IPS-20b (cell line): ENCODE measurements at regions not wholly inside any gene's neighbourhood (a gene's known extent, or its start where the extent isn't known, plus 50 kb on each side); places are given as distances from the start of the nearest gene placed in this dataset.

Experiments used
- H3K27ac ChIP-seq: one replicate; pipeline ENCODE4 v1.5.1; 2013; ENCODE audit warnings: low read length
- H3K27me3 ChIP-seq: 2 replicates; pipeline ENCODE4 v1.6.1; 2013; ENCODE audit warnings: mild to moderate bottlenecking, low read length, inconsistent platforms; ENCODE audit not compliant: insufficient read depth
- H3K36me3 ChIP-seq: 2 replicates; pipeline ENCODE4 v1.6.1; 2013; ENCODE audit warnings: low read depth, mild to moderate bottlenecking, inconsistent platforms, low read length, moderate library complexity; ENCODE audit not compliant: insufficient read depth
- H3K4me1 ChIP-seq: 2 replicates; pipeline ENCODE4 v1.6.1; 2013; ENCODE audit warnings: mild to moderate bottlenecking, control low read depth, inconsistent platforms, low read length, moderate library complexity; ENCODE audit not compliant: insufficient read depth
- H3K4me3 ChIP-seq: 2 replicates; pipeline ENCODE4 v1.5.1; 2013; ENCODE audit warnings: mild to moderate bottlenecking, low read length, inconsistent platforms
- H3K9ac ChIP-seq: 2 replicates; pipeline ENCODE4 v1.6.1; 2013; ENCODE audit warnings: low read depth, mild to moderate bottlenecking, inconsistent platforms, low read length, moderate library complexity
- H3K9me3 ChIP-seq: 2 replicates; pipeline ENCODE4 v1.6.1; 2013; ENCODE audit warnings: mild to moderate bottlenecking, low read depth, low read length, inconsistent platforms; ENCODE audit not compliant: insufficient read depth

GRCh38 chr2:41771710-41772109, 276.1 kb upstream of the PKDCC start:
- H3K9me3 ChIP-seq, result peaks cover 7% of the 10 kb centered on the region; the same call in 1 of the 2 replicates
- H3K27me3 ChIP-seq, result no peaks in the 10 kb centered on the region
- H3K4me1 ChIP-seq, result peaks cover 8% of the 10 kb centered on the region
- no peak overlapping the region for H3K9ac ChIP-seq
- H3K4me3 ChIP-seq, result no peak overlapping the region
- no peaks in the 10 kb centered on the region for H3K36me3 ChIP-seq
- no peak overlapping the region for H3K27ac ChIP-seq

- no peaks in the 10 kb centered on the region for H3K27me3 ChIP-seq
- H3K9me3 ChIP-seq, result peaks cover 7% of the 10 kb centered on the region; the same call in 1 of the 2 replicates
- no peak overlapping the region for H3K4me3 ChIP-seq
- H3K4me1 ChIP-seq, result peaks cover 8% of the 10 kb centered on the region
- no peaks in the 10 kb centered on the region for H3K36me3 ChIP-seq
- H3K9ac ChIP-seq, result no peak overlapping the region
- H3K27ac ChIP-seq, result no peak overlapping the region
Observed at GRCh38 chr2:41772697-41773096, 275.1 kb upstream of the PKDCC start.

- no peak overlapping the region for H3K27ac ChIP-seq
- H3K9me3 ChIP-seq, result peaks cover 7% of the 10 kb centered on the region; the same call in 1 of the 2 replicates
- H3K4me1 ChIP-seq, result peaks cover 8% of the 10 kb centered on the region
- no peak overlapping the region for H3K9ac ChIP-seq
- no peaks in the 10 kb centered on the region for H3K27me3 ChIP-seq
- no peaks in the 10 kb centered on the region for H3K36me3 ChIP-seq
- H3K4me3 ChIP-seq, result no peak overlapping the region
Observed at GRCh38 chr2:41774011-41774605, 273.7 kb upstream of the PKDCC start.

GRCh38 chr2:41775366-41776025, 272.3 kb upstream of the PKDCC start:
- Histone ChIP-seq H3K27me3 (no peaks in the 10 kb centered on the region), H3K9me3 (peaks cover 7% of the 10 kb centered on the region; the same call in 1 of the 2 replicates), H3K27ac (no peak overlapping the region), H3K4me1 (peaks cover 13% of the 10 kb centered on the region), H3K4me3 (no peak overlapping the region), H3K9ac (no peak overlapping the region), H3K36me3 (no peaks in the 10 kb centered on the region)

GRCh38 chr2:41779888-41780287, 267.9 kb upstream of the PKDCC start:
- H3K9ac ChIP-seq, result no peak overlapping the region
- H3K4me3 ChIP-seq, result no peak overlapping the region
- H3K4me1 ChIP-seq, result peaks cover 5% of the 10 kb centered on the region; the same call in 1 of the 2 replicates
- H3K27ac ChIP-seq, result no peak overlapping the region
- no peaks in the 10 kb centered on the region for H3K36me3 ChIP-seq
- H3K27me3 ChIP-seq, result no peaks in the 10 kb centered on the region
- peaks cover 7% of the 10 kb centered on the region; the same call in 1 of the 2 replicates for H3K9me3 ChIP-seq

- no peak overlapping the region for H3K4me3 ChIP-seq
- H3K36me3 ChIP-seq, result no peaks in the 10 kb centered on the region
- no peaks in the 10 kb centered on the region for H3K9me3 ChIP-seq
- no peak overlapping the region for H3K9ac ChIP-seq
- H3K4me1 ChIP-seq, result peaks cover 5% of the 10 kb centered on the region; the same call in 1 of the 2 replicates
- H3K27me3 ChIP-seq, result no peaks in the 10 kb centered on the region
- H3K27ac ChIP-seq, result no peak overlapping the region
Observed at GRCh38 chr2:41782306-41783158, 265.3 kb upstream of the PKDCC start.

GRCh38 chr2:41784496-41784895, 263.3 kb upstream of the PKDCC start:
- peaks cover 3% of the 10 kb centered on the region; the same call in 1 of the 2 replicates for H3K4me1 ChIP-seq
- H3K27me3 ChIP-seq, result no peaks in the 10 kb centered on the region
- H3K4me3 ChIP-seq, result no peak overlapping the region
- no peaks in the 10 kb centered on the region for H3K36me3 ChIP-seq
- H3K27ac ChIP-seq, result no peak overlapping the region
- no peak overlapping the region for H3K9ac ChIP-seq
- H3K9me3 ChIP-seq, result no peaks in the 10 kb centered on the region

- no peak overlapping the region for H3K27ac ChIP-seq
- H3K27me3 ChIP-seq, result no peaks in the 10 kb centered on the region
- H3K4me3 ChIP-seq, result no peak overlapping the region
- no peaks in the 10 kb centered on the region for H3K4me1 ChIP-seq
- H3K9ac ChIP-seq, result no peak overlapping the region
- no peaks in the 10 kb centered on the region for H3K36me3 ChIP-seq
- no peaks in the 10 kb centered on the region for H3K9me3 ChIP-seq
Observed at GRCh38 chr2:41785251-41786022, 262.4 kb upstream of the PKDCC start.

- H3K36me3 ChIP-seq, result no peaks in the 10 kb centered on the region
- no peaks in the 10 kb centered on the region for H3K4me1 ChIP-seq
- no peaks in the 10 kb centered on the region for H3K9me3 ChIP-seq
- H3K27me3 ChIP-seq, result no peaks in the 10 kb centered on the region
- H3K9ac ChIP-seq, result no peak overlapping the region
- no peak overlapping the region for H3K27ac ChIP-seq
- no peak overlapping the region for H3K4me3 ChIP-seq
Observed at GRCh38 chr2:41791523-41791922, 256.3 kb upstream of the PKDCC start.

GRCh38 chr2:41803361-41803760, 244.5 kb upstream of the PKDCC start:
- peaks cover 10% of the 10 kb centered on the region; the same call in 1 of the 2 replicates for H3K9me3 ChIP-seq
- no peak overlapping the region for H3K27ac ChIP-seq
- no peak overlapping the region for H3K9ac ChIP-seq
- H3K4me3 ChIP-seq, result no peak overlapping the region
- H3K36me3 ChIP-seq, result no peaks in the 10 kb centered on the region
- H3K4me1 ChIP-seq, result no peaks in the 10 kb centered on the region
- no peaks in the 10 kb centered on the region for H3K27me3 ChIP-seq

GRCh38 chr2:41806286-41806685, 241.5 kb upstream of the PKDCC start:
- H3K27ac ChIP-seq, result no peak overlapping the region
- H3K4me3 ChIP-seq, result no peak overlapping the region
- peaks cover 7% of the 10 kb centered on the region; the same call in 1 of the 2 replicates for H3K9me3 ChIP-seq
- no peaks in the 10 kb centered on the region for H3K27me3 ChIP-seq
- no peaks in the 10 kb centered on the region for H3K4me1 ChIP-seq
- no peak overlapping the region for H3K9ac ChIP-seq
- no peaks in the 10 kb centered on the region for H3K36me3 ChIP-seq
